Gastroesophageal sphincter (tissue), 4 donors: ENCODE measurements at regions not wholly inside any gene's neighbourhood (a gene's known extent, or its start where the extent isn't known, plus 50 kb on each side); places are given as distances from the start of the nearest gene placed in this dataset.

ENCODE experiments used
- ATAC-seq: fragments of 150-250 bp; one replicate; pipeline ENCODE4 v1.9.1; 2016; ENCODE audit warnings: mild to moderate bottlenecking, moderate library complexity
- H3K27ac ChIP-seq, 4 donors: fragments of 200-600 bp; sonication (generic) in 3 of 4; 1 replicate in 3 of 4; 2 replicates in 1 of 4; pipeline ENCODE4 v1.5.1; 2016 to 2019
- H3K27me3 ChIP-seq: fragments of 200-600 bp; sonication (generic); one replicate; pipeline ENCODE4 v1.5.1; 2019
- H3K36me3 ChIP-seq, 2 donors: fragments of 200-600 bp; sonication (generic); one replicate each; pipeline ENCODE4 v1.5.1; 2019; ENCODE audit warnings: control low read depth in 1 of 2
- H3K4me1 ChIP-seq, 3 donors: fragments of 200-600 bp; sonication (generic); 1 replicate in 2 of 3; 2 replicates in 1 of 3; pipeline ENCODE4 v1.5.1; 2016 to 2019; ENCODE audit warnings: control low read depth in 2 of 3
- H3K4me3 ChIP-seq, 2 donors: fragments of 200-600 bp; sonication (generic); one replicate each; pipeline ENCODE4 v1.5.1; 2019; ENCODE audit warnings: mild to moderate bottlenecking in 1 of 2, moderate library complexity in 1 of 2
- H3K9me3 ChIP-seq, 3 donors: fragments of 200-600 bp; sonication (generic); one replicate each; pipeline ENCODE4 v1.5.1; 2017 to 2019; ENCODE audit warnings: control low read depth in 2 of 3
- CTCF ChIP-seq, 4 experiments: fragments of 200-600 bp in 2 of 4; fragments of 450-650 bp in 2 of 4; sonication (generic) in 1 of 4; IDR thresholded peaks; one replicate each; pipeline ENCODE4 v1.5.1; 2017 to 2019; ENCODE audit warnings: antibody characterized with exemption in 4 of 4, mild to moderate bottlenecking in 2 of 4, moderate library complexity in 2 of 4
- EP300 ChIP-seq: sonication (generic); formaldehyde crosslinking; IDR thresholded peaks from one replicate; pipeline ENCODE4 v1.6.1; 2017; ENCODE audit warnings: antibody characterized with exemption, mild to moderate bottlenecking
- POLR2A ChIP-seq, 2 donors: fragments of 450-650 bp; IDR thresholded peaks; one replicate each; pipeline ENCODE4 v1.6.1; 2017; ENCODE audit warnings: antibody characterized with exemption in 2 of 2, mild to moderate bottlenecking in 2 of 2, moderate library complexity in 1 of 2
- POLR2AphosphoS5 ChIP-seq: sonication (generic); formaldehyde crosslinking; IDR thresholded peaks from one replicate; pipeline ENCODE4 v1.6.1; 2017; ENCODE audit warnings: antibody characterized with exemption
- WGBS, 2 donors: methylation state at CpG; one replicate each; pipeline ENCODE4 v1.1.5; 2018; ENCODE audit warnings: low coverage in 1 of 2; 5-methylcytosine and 5-hydroxymethylcytosine counted together

GRCh38 chr11:109733245-109733644 lies 311.3 kb downstream of the C11orf87 start:
- 83 to 93% methylated on average over 1 of the region's 1 CpG for WGBS, 2 donors
- no peak for TF ChIP-seq CTCF (IDR thresholded peaks at IDR 0.05)
- peak; percentile 31 for TF ChIP-seq POLR2AphosphoS5
- Histone ChIP-seq H3K4me1 (peaks cover 0 to 14% (median 6%) of the 10 kb centered on the region in 3 donors), H3K36me3 (no peaks in the 10 kb centered on the region), H3K9me3 (no peaks in the 10 kb centered on the region), H3K27me3 (no peaks in the 10 kb centered on the region), H3K27ac (no peak overlapping the region), H3K4me3 (no peak overlapping the region)
- no peak for ATAC-seq

- no peak overlapping the region for H3K4me3 ChIP-seq
- H3K27ac ChIP-seq, result no peak overlapping the region
- H3K9me3 ChIP-seq, result no peaks in the 10 kb centered on the region
- WGBS, 2 donors, result 0 to 43% methylated on average over 2 to 3 of the region's 3 CpGs
- H3K36me3 ChIP-seq, result no peaks in the 10 kb centered on the region
- peaks cover 0 to 14% (median 6%) of the 10 kb centered on the region in 3 donors for H3K4me1 ChIP-seq
- TF ChIP-seq POLR2AphosphoS5 (no peak), EP300 (no peak), POLR2A (IDR thresholded peaks at IDR 0.05) (no peak), CTCF (IDR thresholded peaks at IDR 0.05) (no peak)
- ATAC-seq, result no peak
- H3K27me3 ChIP-seq, result no peaks in the 10 kb centered on the region
These were observed 312.6 kb downstream of the C11orf87 start for GRCh38 chr11:109734566-109734965.

- no peaks in the 10 kb centered on the region for H3K27me3 ChIP-seq
These were observed 313.1 kb downstream of the C11orf87 start for GRCh38 chr11:109735128-109735527.

GRCh38 chr11:109739379-109739778 lies 317.4 kb downstream of the C11orf87 start:
- WGBS, 2 donors, result 67 to 76% methylated on average over 1 to 2 of the region's 2 CpGs
- Histone ChIP-seq H3K27me3 (no peaks in the 10 kb centered on the region), H3K36me3 (no peaks in the 10 kb centered on the region), H3K4me1 (peaks cover 0 to 3% (median 2%) of the 10 kb centered on the region in 3 donors), H3K9me3 (no peaks in the 10 kb centered on the region), H3K27ac (no peak overlapping the region), H3K4me3 (no peak overlapping the region)
- ATAC-seq, result no peak
- TF ChIP-seq POLR2A (IDR thresholded peaks at IDR 0.05), result no peak
- TF ChIP-seq CTCF (IDR thresholded peaks at IDR 0.05), result no peak
- TF ChIP-seq POLR2AphosphoS5, result no peak
- no peak for TF ChIP-seq EP300

More at GRCh38 chr11:109735128-109735527, 313.1 kb downstream of the C11orf87 start:
- H3K27ac ChIP-seq, result no peak overlapping the region
- H3K9me3 ChIP-seq, result no peaks in the 10 kb centered on the region
- H3K36me3 ChIP-seq, result no peaks in the 10 kb centered on the region
- H3K4me1 ChIP-seq, result peaks cover 0 to 14% (median 6%) of the 10 kb centered on the region in 3 donors
- H3K4me3 ChIP-seq, result no peak overlapping the region
- TF ChIP-seq POLR2A (IDR thresholded peaks at IDR 0.05), result no peak
- no peak for TF ChIP-seq CTCF (IDR thresholded peaks at IDR 0.05)
- no peak for TF ChIP-seq POLR2AphosphoS5
- no peak for TF ChIP-seq EP300
- 71 to 95% methylated on average over 2 of the region's 2 CpGs for WGBS, 2 donors
- no peak for ATAC-seq

- WGBS, 2 donors, result 74 to 88% methylated on average over 4 of the region's 4 CpGs
- Histone ChIP-seq H3K4me3 (no peak overlapping the region), H3K27me3 (no peaks in the 10 kb centered on the region), H3K36me3 (no peaks in the 10 kb centered on the region), H3K27ac (no peak overlapping the region), H3K9me3 (no peaks in the 10 kb centered on the region), H3K4me1 (no peaks in the 10 kb centered on the region)
- no peak for TF ChIP-seq CTCF (IDR thresholded peaks at IDR 0.05)
- no peak for TF ChIP-seq POLR2A (IDR thresholded peaks at IDR 0.05)
- no peak for ATAC-seq
These were observed 324.1 kb downstream of the C11orf87 start for GRCh38 chr11:109745996-109746625.
